AG04449 (cell line): ENCODE measurements at regions not wholly inside any gene's neighbourhood (a gene's known extent, or its start where the extent isn't known, plus 50 kb on each side); places are given as distances from the start of the nearest gene placed in this dataset.
"Not testable (repeated sequence)": the region's sequence is repeated elsewhere in the genome, so short reads cannot be mapped to it uniquely, and the experiment has no call there.

Experiments
- CTCF ChIA-PET: fragments of 350-600 bp; formaldehyde crosslinking; extraction: SDS; loops from one replicate; lab custom pipeline; 2021; ENCODE audit warnings: antibody characterized with exemption; lab: Yijun Ruan, JAX
- POLR2A ChIA-PET: fragments of 400-600, 350-600 bp; formaldehyde crosslinking; extraction: SDS; loops from one replicate; lab custom pipeline; 2020; ENCODE audit warnings: antibody characterized with exemption, inconsistent platforms; lab: Yijun Ruan, JAX
- DNase-seq: peaks from one replicate; pipeline ENCODE4 v3.0.0-alpha.2; 2010; ENCODE audit warnings: low read depth, low spot score
- H3K4me3 ChIP-seq: 2 replicates; pipeline ENCODE4 v1.5.1; 2011; ENCODE audit warnings: low read depth, mild to moderate bottlenecking, control low read depth, low read length
- TF ChIP-seq, protein P1 (sequence below): IDR thresholded peaks from one replicate; pipeline ENCODE4 v1.5.1; 2011; ENCODE audit warnings: mild to moderate bottlenecking, moderate library complexity, low read length, control low read depth, inconsistent platforms; ENCODE audit not compliant: insufficient read depth; ENCODE audit errors: missing control alignments

DNA sequence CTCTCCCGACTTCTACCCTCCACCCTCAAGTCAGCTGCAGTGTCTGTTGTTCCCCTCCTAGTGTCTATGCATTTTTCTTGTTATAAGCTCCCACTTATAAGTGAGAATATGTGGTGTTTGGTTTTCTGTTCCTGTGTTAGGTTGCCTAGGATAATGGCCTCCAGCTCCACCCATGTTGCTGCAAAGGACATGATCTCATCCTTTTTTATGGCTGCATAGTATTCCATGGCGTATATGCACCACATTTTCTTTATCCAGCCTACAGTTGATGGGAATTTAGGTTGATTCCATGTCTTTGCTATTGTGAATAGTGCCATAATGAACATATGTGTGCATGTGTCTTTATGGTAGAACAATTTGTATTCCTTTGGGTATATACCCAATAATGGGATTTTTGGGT lies 80.7 kb downstream of the SPTSSA start:
- H3K4me3 ChIP-seq, DNase-seq, POLR2A ChIA-PET: not testable (repeated sequence)
- CTCF ChIA-PET, result interaction anchor here (1.0 kb wide), 1 partner anchor 12 kb away, joined by 3 read pairs; no protein-coding TSS in a partner anchor

DNA sequence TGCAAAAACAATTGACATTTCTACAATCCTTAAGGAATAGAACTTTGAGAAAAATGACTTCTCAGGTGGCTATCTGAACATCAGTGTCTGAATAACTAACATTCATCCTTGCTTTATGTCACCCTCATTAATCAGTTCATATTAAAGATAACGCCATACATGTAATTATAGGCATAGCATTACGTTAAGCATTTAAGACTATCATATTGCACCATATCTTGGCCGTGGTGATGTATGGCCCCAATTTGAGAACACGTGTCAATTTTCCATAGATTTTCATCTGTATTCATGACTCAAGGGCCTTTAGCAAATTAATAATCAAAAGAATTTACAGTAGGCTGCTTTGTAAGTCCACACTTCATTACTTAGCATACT lies 81.6 kb downstream of the SPTSSA start:
- DNase-seq, result no peak
- TF ChIP-seq, protein P1, sequence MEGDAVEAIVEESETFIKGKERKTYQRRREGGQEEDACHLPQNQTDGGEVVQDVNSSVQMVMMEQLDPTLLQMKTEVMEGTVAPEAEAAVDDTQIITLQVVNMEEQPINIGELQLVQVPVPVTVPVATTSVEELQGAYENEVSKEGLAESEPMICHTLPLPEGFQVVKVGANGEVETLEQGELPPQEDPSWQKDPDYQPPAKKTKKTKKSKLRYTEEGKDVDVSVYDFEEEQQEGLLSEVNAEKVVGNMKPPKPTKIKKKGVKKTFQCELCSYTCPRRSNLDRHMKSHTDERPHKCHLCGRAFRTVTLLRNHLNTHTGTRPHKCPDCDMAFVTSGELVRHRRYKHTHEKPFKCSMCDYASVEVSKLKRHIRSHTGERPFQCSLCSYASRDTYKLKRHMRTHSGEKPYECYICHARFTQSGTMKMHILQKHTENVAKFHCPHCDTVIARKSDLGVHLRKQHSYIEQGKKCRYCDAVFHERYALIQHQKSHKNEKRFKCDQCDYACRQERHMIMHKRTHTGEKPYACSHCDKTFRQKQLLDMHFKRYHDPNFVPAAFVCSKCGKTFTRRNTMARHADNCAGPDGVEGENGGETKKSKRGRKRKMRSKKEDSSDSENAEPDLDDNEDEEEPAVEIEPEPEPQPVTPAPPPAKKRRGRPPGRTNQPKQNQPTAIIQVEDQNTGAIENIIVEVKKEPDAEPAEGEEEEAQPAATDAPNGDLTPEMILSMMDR, result no peak
- ChIA-PET CTCF (interaction anchor here (1.0 kb wide), 1 partner anchor 11 kb away, joined by 3 read pairs; no protein-coding TSS in a partner anchor), POLR2A (no interaction called here)
- H3K4me3 ChIP-seq, result no peak overlapping the region

DNA sequence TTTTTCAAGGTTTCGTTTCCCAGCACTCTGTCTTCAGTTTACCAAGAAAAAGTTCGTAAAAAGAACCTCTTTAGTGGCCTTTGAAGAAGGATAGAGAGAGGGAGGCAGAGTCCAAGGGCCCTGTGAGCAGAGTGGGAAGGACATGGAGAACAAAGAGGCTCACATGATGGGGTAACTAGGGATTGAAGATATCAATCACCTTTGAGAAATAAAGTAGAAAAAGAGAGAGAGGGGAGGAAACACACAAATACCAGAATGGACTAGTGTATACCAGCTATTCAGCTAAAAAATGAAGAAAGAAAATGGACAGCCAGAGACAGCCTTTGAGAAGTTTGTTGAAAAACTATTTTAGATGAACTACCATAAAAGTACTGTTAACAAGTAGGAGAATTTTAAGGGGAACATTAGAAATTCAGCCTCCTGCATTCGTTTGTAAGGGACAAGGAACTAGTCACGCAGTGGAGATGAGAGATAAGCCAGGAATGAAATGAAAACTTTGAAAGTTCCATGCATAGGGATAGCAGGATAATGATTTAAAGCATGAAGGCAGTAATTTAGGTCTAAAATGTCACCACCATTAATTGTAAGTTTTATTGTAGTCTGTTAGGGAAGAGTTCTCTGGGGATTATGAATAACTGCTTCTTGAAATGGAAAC lies 82.1 kb downstream of the SPTSSA start:
- POLR2A ChIA-PET, result no interaction called here
- CTCF ChIA-PET, result interaction anchor here (1.0 kb wide), 1 partner anchor 11 kb away, joined by 3 read pairs; no protein-coding TSS in a partner anchor
- no peak for DNase-seq
- no peak overlapping the region for H3K4me3 ChIP-seq
- TF ChIP-seq, protein P1, result no peak

DNA sequence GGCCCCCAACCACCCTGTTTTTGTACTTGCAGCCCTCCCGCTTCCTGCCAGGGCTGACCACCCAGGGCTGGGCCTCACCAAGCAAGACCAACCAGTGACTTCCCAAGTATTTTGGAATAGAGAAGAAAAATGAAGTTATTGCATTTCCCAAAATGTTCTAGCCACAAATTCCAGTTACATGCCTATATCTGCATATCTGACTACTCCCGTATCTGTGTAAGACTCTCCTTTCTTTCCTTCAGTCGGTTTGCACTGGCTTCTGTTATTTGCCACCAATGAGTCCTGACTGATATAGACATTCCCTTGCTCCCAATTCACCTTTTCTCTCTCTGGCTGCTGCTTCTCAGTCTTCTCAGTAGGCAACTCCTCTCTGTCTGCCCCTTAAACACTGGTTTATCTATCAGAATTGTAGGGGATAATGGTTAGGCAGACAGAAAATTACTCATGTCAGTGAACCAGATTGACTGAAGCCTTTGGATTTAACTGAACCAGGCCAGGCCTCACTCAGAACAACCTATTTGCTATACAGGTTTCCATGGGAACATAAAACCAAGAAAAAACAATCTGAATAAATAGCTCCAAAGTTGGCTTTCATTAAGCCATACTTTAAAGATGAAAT lies 85.3 kb downstream of the SPTSSA start:
- no peak overlapping the region for H3K4me3 ChIP-seq
- POLR2A ChIA-PET, result no interaction called here
- TF ChIP-seq, protein P1, result no peak
- DNase-seq, result no peak
- CTCF ChIA-PET, result no interaction called here

DNA sequence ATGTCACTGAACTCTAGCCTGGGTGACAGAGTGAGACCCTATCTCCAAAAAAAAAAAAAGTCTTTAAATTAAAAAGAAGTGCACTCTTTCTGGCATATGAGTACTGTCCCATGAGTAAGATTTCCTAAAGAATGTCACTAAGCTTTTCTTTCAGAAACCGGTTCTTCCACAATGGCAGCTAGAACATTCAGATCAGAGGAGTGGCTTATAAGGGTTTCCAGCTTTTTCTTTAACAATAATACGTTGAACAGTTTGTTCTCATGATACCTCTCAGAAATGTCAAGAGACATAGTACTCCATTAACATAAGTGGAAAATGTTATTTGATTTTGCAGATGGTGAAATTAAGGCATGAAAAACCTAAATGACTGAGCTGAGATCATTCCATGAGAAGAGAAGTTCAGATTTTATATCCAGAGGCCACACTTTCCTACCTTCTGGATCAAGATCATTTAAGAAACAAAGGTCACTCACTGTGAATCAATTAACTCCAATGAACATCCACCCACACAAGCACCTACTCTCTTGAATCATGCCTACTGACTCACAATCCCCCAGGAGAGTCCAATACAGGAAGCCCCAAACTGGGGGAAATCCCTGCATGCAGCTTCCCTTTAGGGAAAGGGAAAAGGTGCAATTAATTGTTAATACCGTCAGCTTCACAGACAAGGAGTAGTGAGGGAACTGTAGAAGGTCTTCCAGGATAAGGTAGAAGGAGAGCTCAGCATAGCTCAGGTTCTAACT lies 86.9 kb downstream of the SPTSSA start:
- TF ChIP-seq, protein P1, result no peak

DNA sequence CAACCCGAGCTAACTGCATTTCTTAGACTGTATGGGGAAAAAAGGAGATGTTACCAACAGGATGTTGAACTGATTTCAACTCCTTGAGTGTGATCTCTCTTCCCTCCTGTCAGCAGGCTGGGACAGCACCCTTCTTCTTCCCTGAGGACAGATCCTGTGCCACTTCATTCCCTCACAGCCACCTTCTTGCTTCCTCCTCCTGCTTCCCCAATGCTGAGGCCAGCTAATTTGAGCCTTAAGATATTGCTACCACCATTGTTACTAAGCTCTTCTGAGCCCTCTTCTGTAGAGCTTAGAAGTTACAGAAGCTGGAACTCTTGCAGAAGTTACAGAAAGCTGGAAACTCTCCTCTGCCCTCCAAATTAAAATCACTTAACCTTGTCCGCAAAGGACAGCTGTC lies 88.8 kb downstream of the SPTSSA start:
- H3K4me3 ChIP-seq, result no peak overlapping the region
- ChIA-PET POLR2A (no interaction called here), CTCF (interaction anchor here (0.8 kb wide), 1 partner anchor 41 kb away, joined by 3 read pairs; no protein-coding TSS in a partner anchor)
- DNase-seq, result no peak
- TF ChIP-seq, protein P1, result no peak

More for the DNA sequence above, 86.9 kb downstream of the SPTSSA start:
- no peak for DNase-seq
- no peak overlapping the region for H3K4me3 ChIP-seq
- ChIA-PET CTCF (interaction anchor here (0.6 to 1.5 kb wide), 3 partner anchors 14 to 52 kb away, joined by 3 to 4 read pairs (median 3); no protein-coding TSS in a partner anchor), POLR2A (no interaction called here)
